CD4-positive, alpha-beta T cell (primary cell): ENCODE measurements at regions not wholly inside any gene's neighbourhood (a gene's known extent, or its start where the extent isn't known, plus 50 kb on each side); places are given as distances from the start of the nearest gene placed in this dataset.

Experiments
- ATAC-seq: fragments of 200-7000 bp; cut with Tn5 transposase; one replicate; pipeline ENCODE4 v1.10.0; 2022; ENCODE audit warnings: mild to moderate bottlenecking; ENCODE audit not compliant: poor library complexity
- CTCF ChIA-PET: fragments of 350-600 bp; sonication (Branson Sonifier 250); formaldehyde crosslinking; loops from one replicate; lab custom pipeline; 2021; ENCODE audit warnings: antibody characterized with exemption, inconsistent platforms; lab: Charles Lee
- POLR2A ChIA-PET: fragments of 350-600 bp; sonication (Branson Sonifier 250); formaldehyde crosslinking; loops from one replicate; lab custom pipeline; 2021; ENCODE audit warnings: antibody characterized with exemption, inconsistent platforms; lab: Charles Lee
- DNase-seq, 14 experiments: peaks; one replicate each; pipeline ENCODE4 v3.0.0-alpha.2; 2013 to 2020; ENCODE audit warnings: mixed read lengths in 2 of 14
- H3K27ac ChIP-seq, 2 donors: one replicate each; pipeline versions ENCODE4 v1.5.1 to v1.7.0; 2013; ENCODE audit warnings: low read length in 2 of 2, low read depth in 1 of 2, mild to moderate bottlenecking in 1 of 2
- H3K27me3 ChIP-seq, 2 experiments: 1 replicate in 1 of 2; 2 replicates in 1 of 2; pipeline versions ENCODE4 v1.6.1 to v1.7.0; 2013; ENCODE audit warnings: low read length in 2 of 2, control low read depth in 1 of 2, mild to moderate bottlenecking in 1 of 2, moderate library complexity in 1 of 2; ENCODE audit not compliant: insufficient read depth in 2 of 2, control insufficient read depth in 1 of 2
- H3K36me3 ChIP-seq: one replicate; pipeline ENCODE4 v1.6.1; 2013; ENCODE audit warnings: low read length, control low read depth; ENCODE audit not compliant: insufficient read depth
- H3K4me1 ChIP-seq: one replicate; pipeline ENCODE4 v1.6.1; 2013; ENCODE audit warnings: low read length, control low read depth; ENCODE audit not compliant: insufficient read depth
- H3K4me3 ChIP-seq: one replicate; pipeline ENCODE4 v1.5.1; 2013; ENCODE audit warnings: mild to moderate bottlenecking, low read length, moderate library complexity
- H3K9me3 ChIP-seq, 2 experiments: 1 replicate in 1 of 2; 2 replicates in 1 of 2; pipeline versions ENCODE4 v1.6.1 to v1.7.0; 2013; ENCODE audit warnings: low read length in 2 of 2, mild to moderate bottlenecking in 2 of 2, control low read depth in 1 of 2, moderate library complexity in 1 of 2; ENCODE audit not compliant: control insufficient read depth in 1 of 2, insufficient read depth in 1 of 2
- H3K27ac Mint-ChIP-seq: one replicate; pipeline ENCODE4 v1.8.0; 2020; ENCODE audit warnings: mixed read lengths
- H3K27me3 Mint-ChIP-seq: one replicate; pipeline ENCODE4 v1.8.0; 2021; ENCODE audit warnings: mixed read lengths
- H3K36me3 Mint-ChIP-seq: one replicate; pipeline ENCODE4 v1.8.0; 2021; ENCODE audit warnings: low read depth, mixed read lengths
- H3K4me1 Mint-ChIP-seq: one replicate; pipeline ENCODE4 v1.8.0; 2021; ENCODE audit warnings: low read depth, mixed read lengths
- H3K4me3 Mint-ChIP-seq: one replicate; pipeline ENCODE4 v1.8.0; 2020; ENCODE audit warnings: mild to moderate bottlenecking, mixed read lengths
- H3K9me3 Mint-ChIP-seq: one replicate; pipeline ENCODE4 v1.8.0; 2020; ENCODE audit warnings: mixed read lengths
- CTCF ChIP-seq: fragments of 200-600 bp; IDR thresholded peaks from one replicate; pipeline ENCODE4 v1.8.0; 2022; ENCODE audit warnings: antibody characterized with exemption, mild to moderate bottlenecking
- intact Hi-C, 2 experiments: fragments of 100-400 bp; cut with DNase I in 1 of 2; cut with micrococcal nuclease in 1 of 2; formaldehyde crosslinking; loops; one replicate each; pipeline versions ENCODE4 v1.15.1 to v1.9.0; 2023 to 2025; cut with DNase I, micrococcal nuclease

GRCh38 chr13:54347531-54347930 lies 1318.9 kb downstream of the OLFM4 start:
- POLR2A ChIA-PET: no interaction called here
- H3K36me3 Mint-ChIP-seq: no peaks in the 10 kb centered on the region
- intact Hi-C loops: no loop called here
- no peaks in the 10 kb centered on the region for H3K4me1 ChIP-seq
- H3K27ac Mint-ChIP-seq: no peak overlapping the region
- H3K27me3 Mint-ChIP-seq: no peaks in the 10 kb centered on the region
- H3K27ac ChIP-seq: no peak overlapping the region
- no peaks in the 10 kb centered on the region for H3K4me1 Mint-ChIP-seq
- H3K27me3 ChIP-seq: no peaks in the 10 kb centered on the region
- H3K4me3 Mint-ChIP-seq: no peak overlapping the region
- CTCF ChIA-PET: no interaction called here
- DNase-seq (no peak), ATAC-seq (no peak)
- H3K36me3 ChIP-seq: no peaks in the 10 kb centered on the region
- TF ChIP-seq CTCF: no peak
- no peak overlapping the region for H3K4me3 ChIP-seq
- peaks cover 4 to 10% of the 10 kb centered on the region in 2 experiments for H3K9me3 ChIP-seq
- H3K9me3 Mint-ChIP-seq: no peaks in the 10 kb centered on the region

- intact Hi-C loops: no loop called here
- Mint-ChIP-seq H3K4me1 (no peaks in the 10 kb centered on the region), H3K27ac (no peak overlapping the region), H3K4me3 (no peak overlapping the region), H3K9me3 (peaks cover 2% of the 10 kb centered on the region), H3K36me3 (no peaks in the 10 kb centered on the region), H3K27me3 (no peaks in the 10 kb centered on the region)
- DNase-seq (no peak), ATAC-seq (no peak)
- H3K36me3 ChIP-seq: no peaks in the 10 kb centered on the region
- POLR2A ChIA-PET: no interaction called here
- CTCF ChIA-PET: no interaction called here
- TF ChIP-seq CTCF: no peak
- no peak overlapping the region for H3K27ac ChIP-seq
- no peak overlapping the region for H3K4me3 ChIP-seq
- no peaks in the 10 kb centered on the region for H3K27me3 ChIP-seq
- peaks cover 0 to 5% of the 10 kb centered on the region in 2 experiments for H3K9me3 ChIP-seq
- H3K4me1 ChIP-seq: no peaks in the 10 kb centered on the region
Measured at GRCh38 chr13:54356209-54356608, 1327.6 kb downstream of the OLFM4 start.

- Mint-ChIP-seq H3K9me3 (peaks cover 2% of the 10 kb centered on the region), H3K27ac (no peak overlapping the region), H3K4me1 (no peaks in the 10 kb centered on the region), H3K4me3 (no peak overlapping the region), H3K27me3 (no peaks in the 10 kb centered on the region), H3K36me3 (no peaks in the 10 kb centered on the region)
- no peak for TF ChIP-seq CTCF
- H3K4me1 ChIP-seq: no peaks in the 10 kb centered on the region
- no peak for DNase-seq
- H3K27ac ChIP-seq: no peak overlapping the region
- ChIA-PET POLR2A (no interaction called here), CTCF (no interaction called here)
- H3K36me3 ChIP-seq: no peaks in the 10 kb centered on the region
- H3K27me3 ChIP-seq: no peaks in the 10 kb centered on the region
- intact Hi-C loops: no loop called here
- no peak for ATAC-seq
- H3K9me3 ChIP-seq: peaks cover 0 to 5% of the 10 kb centered on the region in 2 experiments
- H3K4me3 ChIP-seq: no peak overlapping the region
Measured at GRCh38 chr13:54356849-54357248, 1328.2 kb downstream of the OLFM4 start.
